H9 (cell line): ENCODE measurements at regions not wholly inside any gene's neighbourhood (a gene's known extent, or its start where the extent isn't known, plus 50 kb on each side); places are given as distances from the start of the nearest gene placed in this dataset.

Experiments used
- DNase-seq: peaks from one replicate; pipeline ENCODE4 v3.0.0-alpha.2; 2017
- H2AFZ ChIP-seq: one replicate; pipeline ENCODE4 v1.6.1; 2013; ENCODE audit warnings: mild to moderate bottlenecking, low read length, control low read depth, moderate library complexity
- H2AK5ac ChIP-seq: 2 replicates; pipeline ENCODE4 v1.6.1; 2013; ENCODE audit warnings: low read length, control low read depth, mixed read lengths; ENCODE audit not compliant: insufficient read length
- H2BK120ac ChIP-seq: one replicate; pipeline ENCODE4 v1.6.1; 2013; ENCODE audit warnings: low read depth, mild to moderate bottlenecking, low read length, control low read depth, inconsistent platforms; ENCODE audit not compliant: poor library complexity, severe bottlenecking
- H2BK12ac ChIP-seq: 2 replicates; pipeline ENCODE4 v1.6.1; 2013; ENCODE audit warnings: low read length, control low read depth, mixed read lengths, low read depth; ENCODE audit not compliant: insufficient read length
- H2BK15ac ChIP-seq: 2 replicates; pipeline ENCODE4 v1.6.1; 2013; ENCODE audit warnings: low read depth, low read length, control low read depth
- H2BK20ac ChIP-seq: one replicate; pipeline ENCODE4 v1.6.1; 2013; ENCODE audit warnings: low read depth, mild to moderate bottlenecking, low read length, control low read depth, inconsistent platforms; ENCODE audit not compliant: poor library complexity, severe bottlenecking
- H2BK5ac ChIP-seq: 2 replicates; pipeline ENCODE4 v1.6.1; 2013; ENCODE audit warnings: low read length, control low read depth, mixed read lengths; ENCODE audit not compliant: insufficient read length
- H3K14ac ChIP-seq: 2 replicates; pipeline ENCODE4 v1.6.1; 2013; ENCODE audit warnings: low read length, control low read depth; ENCODE audit not compliant: insufficient read depth
- H3K18ac ChIP-seq: 2 replicates; pipeline ENCODE4 v1.6.1; 2013; ENCODE audit warnings: low read depth, mild to moderate bottlenecking, mixed read lengths, low read length, control low read depth; ENCODE audit not compliant: insufficient read length
- H3K23ac ChIP-seq: 2 replicates; pipeline ENCODE4 v1.6.1; 2013; ENCODE audit warnings: low read length, control low read depth, mixed read lengths, low read depth; ENCODE audit not compliant: insufficient read length
- H3K23me2 ChIP-seq: 2 replicates; pipeline ENCODE4 v1.6.1; 2013; ENCODE audit warnings: low read depth, mild to moderate bottlenecking, mixed read lengths, low read length, control low read depth; ENCODE audit not compliant: insufficient read length, poor library complexity, severe bottlenecking
- H3K27ac ChIP-seq: 2 replicates; pipeline ENCODE4 v1.5.1; 2013; ENCODE audit warnings: low read length, control low read depth, mixed read lengths, low read depth; ENCODE audit not compliant: insufficient read length
- H3K27me3 ChIP-seq: 2 replicates; pipeline ENCODE4 v1.6.1; 2013; ENCODE audit warnings: low read length, control low read depth, inconsistent platforms; ENCODE audit not compliant: insufficient read depth
- H3K4ac ChIP-seq: 2 replicates; pipeline ENCODE4 v1.6.1; 2013; ENCODE audit warnings: low read depth, mild to moderate bottlenecking, control low read depth, inconsistent platforms, low read length, moderate library complexity
- H3K4me1 ChIP-seq: 2 replicates; pipeline ENCODE4 v1.6.1; 2013; ENCODE audit warnings: low read length, control low read depth, inconsistent platforms; ENCODE audit not compliant: insufficient read depth
- H3K4me2 ChIP-seq: 2 replicates; pipeline ENCODE4 v1.6.1; 2013; ENCODE audit warnings: low read length, control low read depth, mixed read lengths; ENCODE audit not compliant: insufficient read length, insufficient read depth
- H3K56ac ChIP-seq: 2 replicates; pipeline ENCODE4 v1.6.1; 2013; ENCODE audit warnings: low read depth, mild to moderate bottlenecking, mixed read lengths, low read length, control low read depth; ENCODE audit not compliant: insufficient read length
- H3K79me1 ChIP-seq: 2 replicates; pipeline ENCODE4 v1.6.1; 2013; ENCODE audit warnings: low read depth, mild to moderate bottlenecking, moderate library complexity, low read length, control low read depth, inconsistent platforms; ENCODE audit not compliant: insufficient read depth, poor library complexity, severe bottlenecking
- H3K79me2 ChIP-seq: 2 replicates; pipeline ENCODE4 v1.6.1; 2013; ENCODE audit warnings: low read length, control low read depth, inconsistent platforms; ENCODE audit not compliant: insufficient read depth
- H3K9ac ChIP-seq: 2 replicates; pipeline ENCODE4 v1.6.1; 2013; ENCODE audit warnings: low read length, control low read depth, mixed read lengths; ENCODE audit not compliant: insufficient read length; ENCODE audit errors: extremely low read depth
- H3K9me3 ChIP-seq: one replicate; pipeline ENCODE4 v1.6.1; 2013; ENCODE audit warnings: low read depth, low read length, inconsistent platforms; ENCODE audit not compliant: control insufficient read depth
- H3T11ph ChIP-seq: one replicate; pipeline ENCODE4 v1.6.1; 2013; ENCODE audit warnings: mild to moderate bottlenecking, low read length, control low read depth, inconsistent platforms
- H4K20me1 ChIP-seq: one replicate; pipeline ENCODE4 v1.6.1; 2013; ENCODE audit not compliant: control insufficient read depth, insufficient read length, insufficient read depth
- H4K5ac ChIP-seq: 2 replicates; pipeline ENCODE4 v1.6.1; 2013; ENCODE audit warnings: low read depth, mild to moderate bottlenecking, mixed read lengths, low read length, control low read depth; ENCODE audit not compliant: insufficient read length
- H4K8ac ChIP-seq: replicated peaks from 2 replicates; pipeline ENCODE4 v1.6.1; 2013; ENCODE audit warnings: low read length, control low read depth, mixed read lengths, low read depth; ENCODE audit not compliant: insufficient read length
- H4K91ac ChIP-seq: 2 replicates; pipeline ENCODE4 v1.6.1; 2013; ENCODE audit warnings: low read depth, mild to moderate bottlenecking, moderate library complexity, mixed read lengths, low read length, control low read depth; ENCODE audit not compliant: insufficient read length
- H3K27ac Mint-ChIP-seq, 3 experiments: 2 replicates in 2 of 3; 3 replicates in 1 of 3; pipeline ENCODE4 v1.8.0; 2020 to 2021; ENCODE audit warnings: mixed read lengths in 3 of 3, mild to moderate bottlenecking in 1 of 3, moderate library complexity in 1 of 3
- H3K27me3 Mint-ChIP-seq: 2 replicates; pipeline ENCODE4 v1.8.0; 2021; ENCODE audit warnings: low read depth, mild to moderate bottlenecking, moderate library complexity, mixed read lengths
- H3K36me3 Mint-ChIP-seq, 3 experiments: 2 replicates in 2 of 3; 3 replicates in 1 of 3; pipeline ENCODE4 v1.8.0; 2020 to 2021; ENCODE audit warnings: low read depth in 3 of 3, mixed read lengths in 3 of 3; ENCODE audit not compliant: insufficient read depth in 1 of 3
- H3K4me1 Mint-ChIP-seq, 2 experiments: 2 replicates each; pipeline ENCODE4 v1.8.0; 2020; ENCODE audit warnings: mixed read lengths in 2 of 2
- H3K4me3 Mint-ChIP-seq, 2 experiments: 2 replicates in 1 of 2; 3 replicates in 1 of 2; pipeline ENCODE4 v1.8.0; 2020 to 2021; ENCODE audit warnings: mild to moderate bottlenecking in 2 of 2, mixed read lengths in 2 of 2, moderate library complexity in 1 of 2
- H3K9me3 Mint-ChIP-seq, 2 experiments: 2 replicates in 1 of 2; 3 replicates in 1 of 2; pipeline ENCODE4 v1.8.0; 2020; ENCODE audit warnings: mild to moderate bottlenecking in 2 of 2, mixed read lengths in 2 of 2, moderate library complexity in 1 of 2
- CTCF ChIP-seq: fragments of 200-600 bp; sonication (generic); conservative IDR thresholded peaks from 3 replicates; pipeline ENCODE4 v1.8.0; 2021; ENCODE audit warnings: antibody characterized with exemption, mild to moderate bottlenecking
- WGBS: extraction: QIAGEN DNeasy Blood & Tissue Kit; methylation state at CpG from one replicate; pipeline ENCODE4 v1.1.7; 2013; ENCODE audit warnings: missing lambda C conversion rate, low lambda C conversion rate, mixed read lengths; ENCODE audit not compliant: insufficient read length; ENCODE audit errors: extremely low coverage; 5-methylcytosine and 5-hydroxymethylcytosine counted together

GRCh38 chr15:62957130-62957529 is 85.4 kb upstream of the TPM1 start:
- H3K27ac Mint-ChIP-seq = 0 out of 7 replicates have a peak overlapping the region, but pooled peaks of 1 of the 3 experiments have one; percentile 17
- Histone ChIP-seq H3K56ac (no peak overlapping the region), H4K91ac (no peak overlapping the region), H2BK20ac (no peak overlapping the region), H3K23me2 (no peaks in the 10 kb centered on the region), H2AFZ (no peak overlapping the region), H3K9ac (no peak overlapping the region), H4K8ac (no peak overlapping the region), H3K79me2 (no peaks in the 10 kb centered on the region), H3K4ac (no peak overlapping the region), H4K20me1 (no peaks in the 10 kb centered on the region), H2BK120ac (no peak overlapping the region), H3K79me1 (no peaks in the 10 kb centered on the region), H3K4me1 (peaks cover 6% of the 10 kb centered on the region; the same call in 1 of the 2 replicates), H2AK5ac (no peak overlapping the region), H2BK12ac (no peak overlapping the region), H2BK15ac (no peak overlapping the region), H3K23ac (no peak overlapping the region), H3K27me3 (no peaks in the 10 kb centered on the region), H3T11ph (no peak overlapping the region), H3K27ac (no peak overlapping the region), H3K14ac (no peak overlapping the region), H4K5ac (no peak overlapping the region), H3K18ac (no peak overlapping the region), H3K9me3 (no peaks in the 10 kb centered on the region), H3K4me2 (no peak overlapping the region), H2BK5ac (no peak overlapping the region)
- no peaks in the 10 kb centered on the region for H3K9me3 Mint-ChIP-seq
- TF ChIP-seq CTCF = no peak
- peaks cover 3% of the 10 kb centered on the region for H3K27me3 Mint-ChIP-seq
- peaks cover 11 to 19% of the 10 kb centered on the region in 2 experiments for H3K4me1 Mint-ChIP-seq
- H3K4me3 Mint-ChIP-seq = no peak overlapping the region
- peaks cover 0 to 4% (median 0%) of the 10 kb centered on the region in 3 experiments; a peak in 1 of 7 replicates for H3K36me3 Mint-ChIP-seq
- DNase-seq = no peak
- no CpG with 5 or more reads among the region's 6 CpGs for WGBS
